ENCODE measurements at regions not wholly inside any gene's neighbourhood (a gene's known extent, or its start where the extent isn't known, plus 50 kb on each side); places are given as distances from the start of the nearest gene placed in this dataset.

DNA sequence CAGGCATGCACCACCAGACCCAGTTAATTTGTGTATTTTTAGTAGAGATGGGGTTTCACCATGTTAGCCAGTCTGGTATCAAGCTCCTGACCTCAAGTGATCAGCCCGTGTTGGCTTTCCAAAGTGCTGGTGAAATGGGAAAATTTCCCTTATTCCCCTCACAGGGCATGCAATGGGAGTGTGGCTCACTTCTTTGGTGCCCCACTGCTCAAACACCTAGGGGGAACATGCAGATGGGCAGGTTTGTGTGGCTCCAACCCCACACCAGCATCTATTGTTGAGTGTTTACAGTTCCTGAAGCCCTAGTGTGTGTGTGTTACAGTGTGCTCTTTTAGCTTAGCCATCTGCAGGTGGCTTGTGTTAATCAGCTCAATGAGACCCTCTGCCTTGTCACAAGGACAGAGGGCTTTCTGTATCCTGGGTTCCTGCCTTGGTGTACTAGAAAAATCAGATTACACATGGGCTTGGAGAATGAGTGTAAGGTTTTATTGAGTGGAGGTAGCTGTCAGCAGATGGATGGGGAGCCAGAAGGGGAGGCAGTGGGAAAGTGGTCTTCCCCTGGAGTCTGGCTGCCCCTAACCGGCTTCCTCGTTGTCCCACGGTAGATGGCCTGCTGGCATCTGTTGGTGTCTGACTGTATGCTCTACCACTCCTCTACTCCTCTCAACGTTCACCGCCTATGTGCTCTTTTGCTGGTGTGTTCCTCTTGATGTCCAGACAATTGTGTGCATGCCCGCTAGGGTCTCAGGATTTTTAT is 248.1 kb upstream of the CBLB start:
- H3K4me1 ChIP-seq (ENCODE audit: low read depth): no peaks in the 10 kb centered on the region
- ATAC-seq (no peak), DNase-seq (no peak)
- H3K9me3 ChIP-seq: no peaks in the 10 kb centered on the region
- intact Hi-C loops (cut with DNase I, micrococcal nuclease): no loop called here
- H3K4me3 ChIP-seq: no peak overlapping the region
- TF ChIP-seq, protein P1, sequence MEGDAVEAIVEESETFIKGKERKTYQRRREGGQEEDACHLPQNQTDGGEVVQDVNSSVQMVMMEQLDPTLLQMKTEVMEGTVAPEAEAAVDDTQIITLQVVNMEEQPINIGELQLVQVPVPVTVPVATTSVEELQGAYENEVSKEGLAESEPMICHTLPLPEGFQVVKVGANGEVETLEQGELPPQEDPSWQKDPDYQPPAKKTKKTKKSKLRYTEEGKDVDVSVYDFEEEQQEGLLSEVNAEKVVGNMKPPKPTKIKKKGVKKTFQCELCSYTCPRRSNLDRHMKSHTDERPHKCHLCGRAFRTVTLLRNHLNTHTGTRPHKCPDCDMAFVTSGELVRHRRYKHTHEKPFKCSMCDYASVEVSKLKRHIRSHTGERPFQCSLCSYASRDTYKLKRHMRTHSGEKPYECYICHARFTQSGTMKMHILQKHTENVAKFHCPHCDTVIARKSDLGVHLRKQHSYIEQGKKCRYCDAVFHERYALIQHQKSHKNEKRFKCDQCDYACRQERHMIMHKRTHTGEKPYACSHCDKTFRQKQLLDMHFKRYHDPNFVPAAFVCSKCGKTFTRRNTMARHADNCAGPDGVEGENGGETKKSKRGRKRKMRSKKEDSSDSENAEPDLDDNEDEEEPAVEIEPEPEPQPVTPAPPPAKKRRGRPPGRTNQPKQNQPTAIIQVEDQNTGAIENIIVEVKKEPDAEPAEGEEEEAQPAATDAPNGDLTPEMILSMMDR (IDR thresholded peaks at IDR 0.05): no peak
- no peaks in the 10 kb centered on the region for H3K36me3 ChIP-seq (ENCODE audit: low read depth)

DNA sequence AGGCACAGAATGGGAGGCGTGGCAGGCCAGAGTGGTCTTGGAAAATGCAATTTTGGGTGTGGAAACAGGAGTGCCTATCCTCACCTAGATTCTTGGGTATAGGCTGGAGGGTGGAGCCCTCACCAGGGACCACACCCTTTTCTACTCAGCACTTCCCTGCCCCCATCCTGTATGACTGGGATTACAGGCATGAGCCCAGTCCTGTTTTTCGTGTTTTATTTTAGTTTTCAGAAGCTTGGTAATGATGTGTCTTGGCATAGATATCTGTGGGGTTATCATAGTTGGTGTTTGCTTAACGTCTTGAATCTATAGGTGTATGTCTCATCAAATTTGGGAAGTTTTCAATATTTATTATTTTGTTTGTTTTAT is 248.7 kb upstream of the CBLB start:
- TF ChIP-seq, protein P1 (IDR thresholded peaks at IDR 0.05): no peak
- ATAC-seq: no peak

GRCh38 chr3:106119614-106120082 is 250.8 kb upstream of the CBLB start:
- no peak for ATAC-seq
- no peak overlapping the region for H3K4me3 ChIP-seq
- no peaks in the 10 kb centered on the region for H3K36me3 ChIP-seq (ENCODE audit: low read depth)
- H3K4me1 ChIP-seq (ENCODE audit: low read depth): no peaks in the 10 kb centered on the region
- TF ChIP-seq, protein P1 (IDR thresholded peaks at IDR 0.05): no peak
- H3K9me3 ChIP-seq: no peaks in the 10 kb centered on the region
- intact Hi-C loops (cut with DNase I, micrococcal nuclease): no loop called here
- DNase-seq: no peak

More for the DNA sequence above, 248.7 kb upstream of the CBLB start:
- no peaks in the 10 kb centered on the region for H3K9me3 ChIP-seq
- H3K4me1 ChIP-seq (ENCODE audit: low read depth): no peaks in the 10 kb centered on the region
- H3K36me3 ChIP-seq (ENCODE audit: low read depth): no peaks in the 10 kb centered on the region
- DNase-seq: no peak
- intact Hi-C loops (cut with DNase I, micrococcal nuclease): no loop called here
- no peak overlapping the region for H3K4me3 ChIP-seq

DNA sequence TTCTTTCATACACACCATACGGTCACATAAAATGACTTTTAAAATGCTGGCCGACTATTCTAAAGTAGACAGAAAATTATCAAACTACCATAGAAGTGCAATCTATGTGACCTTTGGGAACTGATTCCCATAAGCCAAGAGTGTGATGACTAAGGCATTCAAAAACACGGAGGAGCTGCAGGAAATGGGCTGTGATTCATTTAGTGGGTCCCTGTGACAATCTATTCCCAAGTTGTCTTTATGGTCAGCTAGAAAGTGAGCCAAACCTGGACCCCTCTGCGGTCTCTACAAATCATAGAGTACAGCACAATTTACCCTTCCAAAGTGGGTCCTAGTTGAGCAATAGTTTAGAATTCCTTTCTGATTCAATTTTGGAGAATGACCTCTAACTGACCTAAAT is 251.5 kb upstream of the CBLB start:
- Histone ChIP-seq H3K9me3 (no peaks in the 10 kb centered on the region), H3K4me3 (no peak overlapping the region), H3K4me1 (ENCODE audit: low read depth) (no peaks in the 10 kb centered on the region), H3K36me3 (ENCODE audit: low read depth) (no peaks in the 10 kb centered on the region)
- DNase-seq: no peak
- ATAC-seq: no peak
- intact Hi-C loops (cut with DNase I, micrococcal nuclease): no loop called here
- TF ChIP-seq, protein P1 (IDR thresholded peaks at IDR 0.05): no peak

DNA sequence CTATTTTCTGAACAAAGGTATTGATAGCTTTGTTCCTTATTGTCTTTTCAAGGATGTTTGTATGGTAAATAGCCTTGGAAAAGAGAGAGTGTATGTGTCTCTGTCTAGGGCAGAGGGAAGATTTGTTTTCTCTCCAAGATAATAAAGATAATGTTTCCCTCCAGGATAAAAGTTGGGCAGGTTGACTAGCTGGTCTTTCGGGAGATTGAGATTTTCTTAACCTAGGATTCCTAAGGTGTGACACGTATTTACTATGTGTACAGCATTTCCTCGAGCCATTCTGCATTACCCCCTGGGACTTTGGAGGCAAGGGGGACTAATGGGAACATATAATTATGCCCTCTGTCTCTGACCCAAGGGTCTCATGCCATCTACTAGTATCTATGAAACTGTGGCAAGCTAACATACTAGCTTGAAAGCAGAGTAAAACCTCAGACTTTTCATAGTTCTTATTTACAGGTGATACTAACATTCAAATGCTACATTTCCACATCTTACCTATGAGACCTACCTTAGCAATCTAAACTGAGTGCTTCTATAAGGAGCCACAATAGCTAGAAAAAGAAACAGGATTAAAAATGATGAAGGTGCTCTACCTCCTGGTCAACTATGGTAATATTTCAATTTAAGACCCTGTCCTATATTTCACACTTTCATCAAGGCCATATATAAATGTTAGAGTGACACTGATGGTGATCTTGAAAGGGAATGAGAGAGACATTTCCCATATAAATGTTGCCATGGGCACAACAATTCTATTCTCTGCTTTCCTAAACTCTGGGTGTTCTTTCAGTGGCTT is 252.9 kb upstream of the CBLB start:
- H3K36me3 ChIP-seq (ENCODE audit: low read depth): no peaks in the 10 kb centered on the region
- ATAC-seq: no peak
- intact Hi-C loops (cut with DNase I, micrococcal nuclease): no loop called here
- no peak overlapping the region for H3K4me3 ChIP-seq
- H3K9me3 ChIP-seq: no peaks in the 10 kb centered on the region
- TF ChIP-seq, protein P1 (IDR thresholded peaks at IDR 0.05): no peak
- no peaks in the 10 kb centered on the region for H3K4me1 ChIP-seq (ENCODE audit: low read depth)
- no peak for DNase-seq

Data from mucosa of descending colon (tissue), 3 donors.